HG02981 (cell line): ENCODE measurements at regions not wholly inside any gene's neighbourhood (a gene's known extent, or its start where the extent isn't known, plus 50 kb on each side); places are given as distances from the start of the nearest gene placed in this dataset.

Experiments
- ATAC-seq: cut with Tn5 transposase; IDR thresholded peaks from one replicate; pipeline ENCODE4 v1.9.1; 2021; ENCODE audit warnings: mild to moderate bottlenecking, moderate library complexity; ENCODE audit not compliant: unreplicated experiment

DNA sequence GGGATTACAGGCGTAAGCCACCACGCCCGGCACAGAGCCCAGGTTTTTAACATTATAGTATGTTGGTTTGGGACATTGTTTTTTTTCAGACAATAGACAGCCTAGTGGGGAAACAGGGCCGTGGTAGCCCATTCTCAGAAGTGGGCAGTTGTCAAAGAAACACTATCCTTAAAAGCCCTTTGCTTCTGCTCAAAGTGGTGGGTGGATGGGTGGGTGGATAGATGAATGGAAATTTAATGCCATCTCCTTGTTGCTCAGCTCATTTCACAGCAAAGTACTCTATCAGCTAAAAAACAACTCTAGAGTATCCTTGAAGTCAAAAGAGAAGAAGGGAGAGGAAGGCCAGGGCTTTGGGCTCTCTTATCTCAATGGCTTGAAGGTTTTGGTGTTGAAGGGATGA is 137.8 kb downstream of the RRAGC start:
- no peak for ATAC-seq

DNA sequence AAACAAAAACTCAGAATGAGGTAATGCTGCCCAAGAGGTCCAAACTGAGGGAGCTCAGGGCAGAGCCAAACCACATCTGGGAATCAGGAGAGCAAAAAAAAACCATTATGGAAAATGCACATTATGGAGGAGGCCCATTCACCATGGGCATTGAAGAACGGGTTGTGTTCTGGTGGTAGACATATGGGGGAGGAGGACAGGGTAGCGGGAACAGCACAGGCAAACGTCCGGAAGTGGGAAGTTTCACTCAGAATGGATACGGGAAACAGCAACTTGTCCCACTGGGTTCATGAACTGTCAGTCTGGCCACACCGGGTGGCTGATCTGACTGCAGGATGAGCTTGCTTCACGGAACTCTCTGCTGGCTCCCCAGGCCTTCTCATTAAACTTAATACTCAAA is 139.7 kb downstream of the RRAGC start:
- ATAC-seq = no peak

GRCh38 chr1:38718031-38718430 is 141.5 kb downstream of the RRAGC start:
- ATAC-seq = no peak

- no peak for ATAC-seq
These were observed 143.3 kb downstream of the RRAGC start for GRCh38 chr1:38716229-38716628.

DNA sequence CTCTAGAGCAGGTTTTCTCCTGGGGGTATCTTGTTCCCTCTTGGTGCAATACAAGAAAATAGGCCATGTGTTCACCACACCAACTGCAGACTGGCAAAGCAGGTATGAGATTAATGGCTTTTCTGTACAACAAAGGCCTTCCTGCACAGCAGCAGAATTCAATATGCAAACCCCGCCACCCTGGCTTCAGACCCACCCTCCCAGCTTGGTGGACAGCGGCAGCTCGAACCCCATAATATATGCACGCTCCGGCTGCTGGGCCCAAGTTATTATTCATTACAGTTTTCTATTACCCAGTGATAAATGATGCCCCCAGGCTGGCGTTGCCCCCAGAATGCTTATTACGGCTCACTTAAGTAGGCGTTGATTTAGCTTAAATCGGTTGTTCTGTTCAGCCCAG is 144.2 kb downstream of the RRAGC start:
- ATAC-seq = no peak

DNA sequence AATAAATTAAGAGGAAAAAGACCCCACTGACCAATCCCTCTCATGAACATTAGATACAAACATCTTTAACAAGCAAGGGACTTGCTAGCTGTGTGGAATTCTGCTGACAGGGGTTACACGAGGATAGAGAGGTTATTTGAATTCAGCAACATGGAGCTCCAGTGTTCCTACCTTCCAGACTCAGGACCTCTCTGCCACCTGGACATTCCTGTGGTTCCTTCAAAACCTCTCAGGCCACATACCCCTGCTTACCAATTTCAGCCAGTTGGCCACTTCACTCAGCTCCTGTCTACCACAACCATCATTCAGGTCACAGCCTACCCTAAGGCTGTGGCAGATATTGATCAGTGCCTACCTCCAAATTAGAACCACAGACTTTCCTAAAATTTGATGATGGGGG is 147.5 kb downstream of the RRAGC start:
- no peak for ATAC-seq

DNA sequence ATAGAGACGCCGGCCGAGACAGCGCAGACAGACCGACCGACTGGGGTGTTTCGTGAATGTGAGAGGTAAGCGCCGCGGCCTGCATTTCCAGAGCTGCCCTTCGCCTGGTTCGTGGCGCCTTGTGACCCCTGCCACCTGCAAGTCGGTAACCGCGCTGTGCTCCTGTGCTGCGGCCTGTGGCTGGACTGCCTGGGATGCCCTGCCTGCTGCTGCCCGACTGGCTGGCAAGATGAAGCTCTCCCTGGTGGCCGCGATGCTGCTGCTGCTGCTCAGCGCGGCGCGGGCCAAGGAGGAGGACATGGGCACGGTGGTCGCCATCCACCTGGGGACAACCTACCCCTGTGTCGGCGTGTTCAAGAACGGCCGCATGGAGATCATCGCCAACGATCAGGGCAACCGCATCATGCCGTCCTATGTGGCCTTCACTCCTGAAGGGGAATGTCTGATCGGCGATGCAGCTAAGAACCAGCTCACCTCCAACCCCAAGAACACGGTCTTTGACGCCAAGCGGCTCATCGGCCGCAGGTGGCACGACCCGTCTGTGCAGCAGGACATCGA is 150.8 kb downstream of the RRAGC start:
- no peak for ATAC-seq

- no peak for ATAC-seq
These were observed 158.5 kb downstream of the RRAGC start for GRCh38 chr1:38701088-38701487.

DNA sequence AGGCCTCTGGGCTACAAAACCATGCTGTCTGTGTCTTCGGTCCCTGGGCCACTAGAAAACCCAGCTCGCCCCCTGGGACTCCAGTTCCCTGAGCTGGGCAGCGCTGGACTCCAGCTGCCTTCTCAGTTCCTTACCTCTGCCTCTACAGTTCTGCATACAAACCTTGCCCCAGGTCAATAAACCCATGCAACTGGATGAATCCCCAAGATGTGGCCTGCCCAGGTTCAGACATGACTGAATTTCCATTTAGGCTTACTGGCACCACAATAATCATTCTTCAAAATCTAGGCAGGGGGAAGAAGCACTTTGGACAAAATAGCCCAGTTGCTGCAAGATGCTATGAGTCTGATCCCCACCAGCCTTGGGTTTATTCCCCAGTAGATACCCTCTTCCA is 159.5 kb downstream of the RRAGC start:
- no peak for ATAC-seq

DNA sequence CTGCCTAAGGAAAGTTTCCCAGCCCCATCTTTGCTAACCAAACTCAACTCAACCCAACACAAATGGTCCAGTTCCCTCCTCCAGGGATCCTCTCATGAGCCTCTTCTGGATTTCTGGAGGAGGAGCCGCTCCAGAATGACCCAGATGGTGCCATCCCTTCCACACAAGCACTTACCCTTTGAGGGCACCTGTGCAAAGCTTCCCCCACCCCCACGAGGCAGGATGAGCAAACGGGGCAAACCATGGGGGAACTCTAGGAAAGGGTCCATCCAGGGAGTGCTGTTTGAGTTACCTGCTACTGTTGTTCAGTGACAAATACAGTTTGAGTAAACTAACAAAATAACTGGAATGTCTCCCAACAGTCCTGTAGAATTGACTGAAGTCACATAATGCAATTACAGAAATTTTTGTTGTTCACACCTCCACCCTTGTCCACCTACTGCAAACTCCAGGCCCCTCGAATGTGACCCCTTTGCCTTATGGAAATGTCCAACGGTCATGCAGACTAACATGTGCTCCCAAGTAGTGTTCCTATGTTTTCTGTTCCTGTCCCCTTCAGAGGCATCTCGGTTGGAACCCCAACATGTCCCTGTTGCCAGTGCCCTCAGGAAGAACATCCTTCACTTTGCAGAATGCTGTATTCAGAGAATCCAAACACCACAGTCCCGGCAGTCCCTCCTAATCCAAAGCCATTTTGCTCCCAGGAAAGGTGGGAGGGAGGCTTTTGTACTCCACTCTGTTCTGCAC is 160.1 kb downstream of the RRAGC start:
- ATAC-seq = no peak

GRCh38 chr1:38697387-38697786 is 162.2 kb downstream of the RRAGC start:
- ATAC-seq = no peak

DNA sequence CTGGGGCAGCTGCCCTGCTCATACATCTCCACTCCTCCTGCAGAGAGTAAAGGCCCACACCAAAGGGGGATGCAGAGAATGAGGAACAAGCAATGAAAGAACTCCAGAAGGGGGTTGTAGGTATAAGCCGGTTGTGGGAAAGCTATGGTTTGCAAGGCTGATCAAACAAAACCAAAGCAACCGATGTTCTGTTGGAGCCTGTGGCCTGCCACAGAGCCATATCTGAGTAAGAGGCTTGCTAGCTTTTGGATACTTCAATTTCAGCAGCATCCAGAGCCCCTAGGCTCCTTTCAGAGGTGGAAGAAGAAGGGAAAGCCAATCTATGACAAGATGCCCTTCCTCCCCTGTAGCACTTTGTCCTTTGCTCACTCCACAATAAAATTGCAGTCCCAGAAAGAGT is 163.2 kb downstream of the RRAGC start:
- no peak for ATAC-seq

DNA sequence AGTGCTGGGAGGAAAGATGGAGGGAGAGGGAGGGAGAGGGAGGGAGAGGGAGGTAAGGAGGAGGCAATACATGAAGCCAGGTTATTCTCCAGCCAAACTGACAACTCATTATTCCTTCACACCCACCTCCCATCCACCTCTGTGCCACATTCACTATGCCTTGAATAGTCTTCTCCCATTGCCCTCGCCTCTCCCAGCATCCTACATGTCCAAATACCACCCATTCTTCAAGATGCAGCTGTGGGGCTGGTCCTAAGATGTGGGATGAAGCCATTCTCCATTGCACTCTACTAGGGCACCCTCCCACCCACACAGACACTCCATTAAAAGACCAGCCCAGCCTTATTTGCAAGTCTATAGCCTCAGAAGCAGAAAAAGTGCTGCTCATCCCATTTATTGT is 165.8 kb downstream of the RRAGC start:
- no peak for ATAC-seq

DNA sequence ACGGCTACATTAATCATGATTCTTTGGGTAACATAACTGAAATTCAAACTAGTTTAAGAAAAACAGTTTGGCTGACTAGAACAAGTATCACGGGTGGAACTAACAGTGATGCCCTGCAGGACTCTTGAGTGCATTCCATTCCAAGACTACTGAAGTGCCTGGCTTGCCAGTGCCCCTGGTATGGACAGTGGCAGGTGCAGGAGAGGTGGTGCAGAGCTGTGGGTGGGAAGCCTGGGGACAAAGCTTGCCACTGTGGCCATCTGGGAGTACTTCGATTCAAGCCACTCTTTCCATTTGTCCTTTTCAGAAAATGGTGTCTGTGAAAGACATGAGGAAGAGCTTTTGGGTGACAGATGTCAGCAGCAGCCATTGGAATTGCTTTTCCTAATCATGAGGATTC is 166.5 kb downstream of the RRAGC start:
- ATAC-seq = no peak

GRCh38 chr1:38690790-38691449 is 168.7 kb downstream of the RRAGC start:
- no peak for ATAC-seq

GRCh38 chr1:38686927-38687255 is 172.7 kb downstream of the RRAGC start:
- ATAC-seq = no peak

- no peak for ATAC-seq
These were observed 173.2 kb downstream of the RRAGC start for GRCh38 chr1:38686167-38686926.

DNA sequence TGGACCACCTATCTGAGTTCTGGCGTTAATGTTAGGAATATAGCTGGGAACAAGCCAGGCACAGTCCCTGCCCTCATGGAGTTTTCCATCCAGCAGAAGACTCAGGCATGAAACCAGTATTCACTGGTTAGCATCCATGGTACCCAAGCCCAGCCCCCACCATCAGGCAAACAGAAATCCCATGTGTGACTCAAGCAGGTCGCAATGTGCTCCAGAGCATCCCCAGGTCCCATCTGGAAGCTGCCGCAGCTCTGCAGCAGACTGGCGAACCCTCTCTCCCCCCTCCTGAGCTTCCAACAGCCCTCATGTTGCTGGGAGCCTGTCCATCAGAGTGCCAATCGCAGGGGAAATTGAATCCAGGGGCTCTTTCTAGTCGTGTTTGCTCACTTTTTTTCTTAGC is 174.2 kb downstream of the RRAGC start:
- no peak for ATAC-seq

DNA sequence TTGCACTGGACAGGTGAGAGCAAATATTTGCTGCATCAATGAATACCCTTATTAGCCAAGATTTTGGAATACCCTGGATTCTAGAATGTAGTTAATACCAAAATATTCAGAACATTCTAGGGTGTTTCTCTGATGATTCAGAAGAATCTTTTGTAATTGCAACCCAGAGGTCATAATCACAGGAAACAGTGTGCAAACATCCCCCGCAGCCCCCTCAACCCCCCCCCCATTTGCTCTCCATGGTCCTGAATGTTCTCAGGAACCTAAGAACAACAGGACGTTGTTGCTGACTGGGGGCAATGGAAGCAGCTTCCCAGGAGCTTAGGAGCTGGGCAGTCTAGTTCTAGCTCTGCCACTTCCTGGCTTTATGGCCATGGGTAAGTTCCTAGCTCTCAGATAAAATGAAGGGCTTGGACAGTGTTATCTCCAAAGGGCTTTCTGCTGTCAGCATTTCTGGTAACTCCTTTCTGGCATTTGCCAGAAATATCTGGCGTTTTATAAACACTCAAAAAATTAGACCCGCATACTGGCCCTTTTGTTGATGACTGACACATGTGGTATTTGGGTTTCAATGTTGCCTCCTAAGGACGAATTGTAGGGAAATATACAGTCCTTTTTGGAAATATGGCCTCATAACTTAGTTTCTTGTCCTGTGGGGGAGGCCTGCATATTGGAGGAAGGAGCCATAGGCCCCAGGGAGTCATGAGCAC is 178.6 kb downstream of the RRAGC start:
- ATAC-seq = no peak

- no peak for ATAC-seq
These were observed 181.8 kb downstream of the RRAGC start for GRCh38 chr1:38677756-38678155.

DNA sequence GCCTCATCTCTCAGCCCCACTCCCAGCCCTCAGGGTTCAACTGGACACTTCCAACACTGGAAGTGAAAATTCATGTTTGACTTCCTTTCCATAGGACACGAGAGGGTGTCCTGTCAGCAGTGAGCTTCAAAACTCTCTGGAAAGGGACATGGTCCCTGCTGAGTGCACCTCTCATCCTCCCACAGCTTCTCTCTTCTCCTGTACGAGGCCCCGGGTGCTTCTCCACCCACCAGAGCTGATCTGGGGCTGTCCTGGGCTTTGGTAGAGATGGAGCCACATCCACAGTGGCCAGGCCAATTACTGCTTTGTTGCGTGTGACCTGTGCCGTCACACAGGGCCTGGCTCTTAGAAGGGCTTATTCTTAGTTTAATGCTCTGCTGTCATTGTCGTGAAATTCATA is 182.3 kb downstream of the RRAGC start:
- no peak for ATAC-seq
